ENCODE measurements at regions not wholly inside any gene's neighbourhood (a gene's known extent, or its start where the extent isn't known, plus 50 kb on each side); places are given as distances from the start of the nearest gene placed in this dataset.
"Not testable (repeated sequence)": the region's sequence is repeated elsewhere in the genome, so short reads cannot be mapped to it uniquely, and the experiment has no call there.

DNA sequence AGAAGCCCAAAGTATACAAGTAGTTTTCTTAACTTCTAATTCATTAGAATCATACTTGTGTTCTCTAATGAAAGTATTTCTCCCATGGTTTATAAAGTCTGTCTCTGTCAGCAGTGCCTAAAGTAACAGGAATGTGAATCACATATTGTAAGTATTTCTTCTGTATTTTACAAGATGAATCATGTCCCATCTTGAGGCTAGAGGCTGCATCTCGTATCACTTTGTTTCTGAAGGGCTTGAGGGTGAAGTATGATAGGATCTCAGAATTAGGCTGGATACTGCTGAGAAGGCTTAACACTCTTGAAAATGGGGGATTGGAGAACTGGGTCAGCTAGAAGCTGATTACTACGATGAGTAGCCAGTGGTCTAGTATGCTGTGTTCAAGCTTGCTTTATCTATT is 242.2 kb upstream of the ACTBL2 start:
- DNase-seq, result no peak

DNA sequence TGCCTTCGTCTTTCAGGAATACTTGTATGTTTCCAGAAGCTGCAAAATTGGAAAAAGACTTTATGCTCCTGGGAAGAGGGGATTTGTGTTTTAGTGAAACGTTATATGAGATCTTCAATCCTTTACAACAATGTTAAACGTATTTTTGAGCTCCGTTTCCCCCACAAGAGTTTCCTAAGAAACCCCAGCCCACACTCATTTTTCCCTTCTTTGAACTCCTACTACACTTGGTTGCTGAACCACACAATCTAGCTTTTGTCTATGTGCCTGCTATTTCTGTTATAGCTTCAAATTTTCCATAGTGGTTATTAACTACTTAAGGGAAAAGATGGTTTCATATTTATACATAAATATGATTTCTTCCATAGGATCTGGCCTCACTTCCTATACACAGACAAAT is 238.6 kb upstream of the ACTBL2 start:
- DNase-seq, result no peak

DNA sequence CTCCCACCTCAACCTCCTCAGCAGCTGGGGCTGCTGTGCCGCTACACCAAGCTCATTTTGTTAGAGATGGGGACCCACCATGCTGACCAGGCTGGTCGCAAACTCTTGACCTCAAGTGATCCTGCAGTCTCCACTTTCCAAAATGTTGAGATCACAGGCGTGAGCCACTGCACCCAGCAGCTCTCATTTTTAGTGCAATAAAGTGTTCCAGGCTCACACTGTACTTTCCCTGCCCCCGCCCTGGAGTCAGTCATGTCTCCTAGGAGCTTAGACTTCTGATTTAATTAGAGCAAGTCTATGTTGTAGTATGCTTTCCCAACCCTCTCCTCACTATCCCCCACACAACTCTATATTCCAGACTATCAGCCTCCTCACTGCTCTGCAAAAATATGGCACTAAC is 238.0 kb upstream of the ACTBL2 start:
- no peak for DNase-seq

DNA sequence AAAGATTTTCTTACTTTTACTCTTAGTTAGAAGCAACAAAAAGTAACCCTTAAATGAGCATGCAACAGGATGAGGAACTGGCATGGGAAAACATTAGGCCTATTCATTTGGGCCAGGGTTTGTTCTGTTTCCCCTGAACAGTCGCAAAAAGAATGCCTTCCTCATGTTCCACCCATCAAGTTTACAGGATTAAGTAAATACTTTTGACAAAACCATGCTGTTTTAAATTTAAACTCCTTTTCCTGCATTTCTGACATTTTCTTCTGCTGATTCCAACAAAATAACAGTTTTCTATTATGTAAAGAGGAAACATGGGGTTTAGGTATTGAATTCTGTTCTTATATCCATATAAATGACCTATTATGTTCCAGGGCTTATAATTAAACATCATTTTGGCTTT is 236.6 kb upstream of the ACTBL2 start:
- DNase-seq, result no peak

DNA sequence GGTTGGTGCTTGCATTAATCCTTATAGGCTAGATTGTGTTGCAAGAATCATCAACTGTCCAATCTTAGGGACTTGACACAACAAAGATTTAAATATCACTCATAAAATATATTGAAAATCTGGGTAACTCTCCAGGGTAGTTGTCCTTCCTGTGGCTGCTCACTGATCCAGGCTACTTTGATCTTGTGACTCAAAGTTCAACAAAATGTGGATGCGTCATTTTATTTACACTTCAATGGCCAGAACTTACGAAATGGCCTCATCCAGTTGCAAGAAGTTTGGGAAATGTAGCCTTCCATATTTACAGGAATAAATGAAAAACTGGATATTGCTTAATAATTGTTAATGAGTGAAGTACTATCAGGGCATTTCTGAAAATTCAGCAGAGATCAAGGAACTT is 235.5 kb upstream of the ACTBL2 start:
- DNase-seq, result no peak

DNA sequence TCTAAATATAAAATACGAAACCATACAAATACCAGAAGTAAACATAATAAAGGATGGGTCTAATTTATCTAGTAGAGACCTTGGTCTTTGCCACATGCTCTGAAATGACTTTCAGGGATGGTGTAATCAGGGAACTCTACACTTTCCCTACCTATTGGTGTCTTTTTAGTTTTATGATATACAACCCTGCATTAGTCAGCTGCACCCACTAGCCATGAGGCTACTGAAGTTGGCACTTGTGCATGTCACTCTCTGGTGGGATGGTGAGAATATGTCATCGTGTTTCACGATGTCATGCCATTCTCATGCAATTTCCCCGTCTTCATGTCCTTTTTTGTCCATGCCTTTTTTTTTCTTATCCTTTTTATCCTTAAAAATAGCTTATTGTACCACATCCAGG is 234.9 kb upstream of the ACTBL2 start:
- no peak for DNase-seq

DNA sequence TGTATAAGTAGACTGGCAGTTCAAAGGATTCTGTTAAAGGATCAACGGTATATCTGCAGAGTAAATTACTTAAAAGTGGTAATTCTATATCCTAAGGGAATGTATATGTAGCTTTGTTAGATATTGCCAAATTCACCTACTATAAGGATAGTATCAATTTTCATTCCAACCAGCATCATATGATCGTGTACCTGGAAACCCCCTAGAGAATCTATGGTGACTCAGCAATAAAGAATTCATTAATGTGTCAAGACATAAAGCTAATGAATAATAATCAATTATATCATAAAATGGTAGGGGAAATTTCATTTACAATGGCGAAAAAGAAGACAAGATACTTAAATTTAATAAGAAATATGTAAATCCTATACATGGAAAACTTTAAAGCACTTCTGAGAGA is 234.1 kb upstream of the ACTBL2 start:
- no peak for DNase-seq

DNA sequence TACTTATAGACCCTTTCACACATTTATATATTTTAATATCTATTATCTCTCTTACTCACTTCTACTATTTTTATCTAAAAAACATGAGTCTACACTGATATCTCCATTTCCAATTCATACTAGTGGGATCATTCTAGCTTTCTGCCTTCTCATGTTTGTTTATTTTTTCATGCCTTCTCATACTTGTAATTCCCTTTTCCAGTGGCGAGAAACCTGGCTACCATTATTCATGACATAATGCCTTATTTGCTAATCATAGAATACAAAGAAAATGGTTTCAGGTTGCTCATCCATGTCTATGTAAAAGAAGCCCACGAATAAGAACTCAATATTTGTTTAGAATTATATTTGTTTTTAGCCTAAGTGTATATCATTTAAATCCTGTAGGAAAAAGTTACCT is 232.7 kb upstream of the ACTBL2 start:
- no peak for DNase-seq

DNA sequence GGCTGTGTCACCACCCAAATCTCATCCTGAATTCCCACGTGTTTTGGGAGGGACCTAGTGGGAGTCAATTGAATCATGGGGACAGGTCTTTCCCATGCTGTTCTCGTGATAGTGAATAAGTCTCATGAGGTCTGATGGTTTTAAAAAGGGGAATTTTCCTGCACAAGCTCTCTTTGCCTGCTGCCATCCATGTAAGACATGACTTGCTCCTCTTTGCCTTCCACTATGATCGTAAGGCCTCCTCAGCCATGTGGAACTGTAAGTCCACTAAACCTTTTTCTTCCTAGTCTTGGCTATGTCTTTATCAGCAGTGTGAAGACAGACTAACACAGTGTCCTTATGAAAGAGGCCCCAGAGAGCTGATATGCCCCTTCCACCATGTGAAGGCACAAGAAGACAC is 230.9 kb upstream of the ACTBL2 start:
- not testable (repeated sequence) for DNase-seq

DNA sequence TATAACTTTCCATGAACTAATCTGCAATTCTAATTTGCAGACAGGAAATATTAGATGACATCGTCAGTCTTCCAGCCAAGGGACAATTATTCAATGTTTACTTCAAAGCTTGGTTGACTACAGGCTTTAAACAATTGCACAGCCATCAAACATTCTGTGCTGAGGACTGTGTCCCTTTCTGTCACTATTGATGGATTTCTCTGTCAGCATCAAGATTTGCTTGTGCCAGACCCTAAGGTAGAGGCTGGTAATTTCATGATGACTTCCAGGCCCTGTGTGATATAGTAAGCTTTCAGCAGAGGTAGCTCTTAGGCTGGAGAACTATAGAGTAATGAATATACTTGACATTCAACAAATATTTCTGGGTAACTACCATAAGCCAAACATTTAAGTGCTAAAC is 229.3 kb upstream of the ACTBL2 start:
- DNase-seq, result no peak

DNA sequence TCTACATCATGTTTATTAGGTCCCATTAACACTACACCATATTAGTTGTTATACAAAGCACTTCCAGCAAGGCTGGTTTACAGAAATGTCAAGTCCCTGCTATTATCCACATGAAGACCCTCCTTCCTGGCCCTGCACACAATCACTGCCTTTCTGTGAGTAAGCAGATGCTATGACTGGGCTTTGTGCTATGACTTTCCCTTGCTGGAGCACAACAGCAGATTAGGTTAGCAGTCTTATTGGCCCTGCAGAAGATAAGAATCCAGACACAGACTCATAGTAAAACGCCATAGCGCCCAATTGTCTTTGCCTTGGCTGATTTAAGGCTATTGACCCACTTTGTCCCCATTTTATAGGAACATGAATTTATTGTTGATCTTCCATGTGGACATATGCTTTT is 228.9 kb upstream of the ACTBL2 start:
- DNase-seq, result no peak

DNA sequence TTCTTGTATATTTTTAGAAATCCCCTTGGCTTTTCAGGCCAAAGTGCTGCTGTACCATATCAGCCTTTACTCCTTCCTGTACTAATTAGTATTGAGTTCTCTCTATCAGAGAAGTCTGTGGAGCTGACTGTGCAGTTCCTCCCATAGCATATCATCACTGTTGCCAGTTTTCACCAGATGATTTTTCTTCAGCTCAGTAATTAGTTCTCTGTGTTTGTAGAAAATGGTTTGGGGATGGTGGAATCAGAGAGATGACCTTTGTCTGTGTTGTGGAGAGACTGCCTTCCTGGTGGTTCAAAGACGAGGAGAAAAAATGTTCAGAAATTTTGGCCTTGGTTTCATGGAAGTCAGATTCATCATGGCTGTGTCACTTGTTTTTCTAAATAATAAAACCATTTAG is 227.5 kb upstream of the ACTBL2 start:
- no peak for DNase-seq

DNA sequence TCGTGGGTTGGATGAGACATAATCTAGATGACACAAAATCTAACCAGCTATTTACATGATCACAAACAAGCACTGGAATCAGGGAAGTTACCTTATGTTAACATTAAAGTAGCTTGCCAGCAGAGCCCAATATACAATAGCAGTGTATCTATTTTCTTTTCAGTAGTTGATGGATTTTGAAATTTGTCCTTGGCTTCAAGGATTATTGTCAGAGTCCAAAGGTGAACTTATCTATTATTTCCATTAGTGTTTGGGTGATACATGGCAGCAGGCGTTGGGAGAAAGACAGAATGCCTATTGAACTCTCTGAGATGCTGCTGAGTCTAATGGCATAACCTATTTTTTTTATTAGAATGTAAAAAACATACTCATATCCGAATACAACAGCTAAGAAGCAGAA is 223.2 kb upstream of the ACTBL2 start:
- DNase-seq, result no peak

DNA sequence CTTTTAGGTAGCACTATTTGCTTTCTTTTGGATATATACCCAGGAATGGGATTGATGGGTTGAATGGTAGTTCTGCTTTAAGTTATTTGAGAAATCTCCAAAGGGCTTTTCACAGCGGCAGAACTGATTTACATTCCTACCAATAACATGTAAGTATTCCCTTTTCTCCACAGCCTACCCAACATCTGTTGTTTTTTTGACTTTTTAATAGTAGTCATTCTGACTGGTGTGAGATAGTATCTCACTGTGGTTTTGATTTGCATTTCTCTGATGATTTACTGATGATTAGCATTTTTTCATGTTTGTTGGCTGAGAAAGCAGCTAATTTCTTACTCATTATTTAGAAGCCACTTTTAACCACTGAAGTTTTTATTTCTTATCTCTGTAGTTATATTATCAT is 221.1 kb upstream of the ACTBL2 start:
- no peak for DNase-seq

DNA sequence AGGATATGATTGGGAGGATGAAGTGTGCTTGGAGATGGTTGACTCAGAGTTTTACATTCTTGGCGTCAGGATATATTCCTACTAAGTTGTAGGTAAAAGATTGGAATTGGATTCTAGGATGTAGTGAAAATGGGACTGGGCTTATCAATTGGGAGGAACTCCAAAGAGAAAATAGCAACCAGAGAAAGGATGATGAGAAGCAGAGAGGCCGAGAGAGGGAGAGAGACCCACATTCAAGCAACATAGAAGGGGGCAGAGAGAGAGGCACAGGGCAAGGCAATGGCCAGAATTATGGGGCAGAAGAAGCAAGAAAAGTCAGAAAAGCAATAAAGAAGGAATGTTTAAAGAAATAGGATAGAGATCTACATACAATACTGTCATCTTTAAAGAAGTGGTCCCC is 217.9 kb upstream of the ACTBL2 start:
- DNase-seq, result no peak

DNA sequence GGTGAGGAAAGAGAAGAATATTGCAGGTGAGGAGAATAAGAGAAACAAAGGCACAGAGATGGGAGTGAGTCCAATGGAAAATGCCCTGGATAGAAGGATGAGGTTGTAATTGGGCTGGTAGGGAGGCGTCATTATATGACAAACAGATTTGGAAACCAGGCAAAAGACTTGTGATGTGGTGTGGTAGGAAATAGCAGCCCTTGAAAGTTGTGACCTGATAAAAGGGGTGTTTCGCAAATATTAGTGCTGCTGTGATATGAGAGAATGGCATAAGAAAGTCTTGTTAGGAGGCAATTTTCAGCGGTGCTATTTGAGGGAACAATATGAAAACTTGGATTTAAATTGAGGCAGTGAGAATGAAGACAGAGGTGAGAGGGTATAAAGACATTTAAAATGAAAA is 217.5 kb upstream of the ACTBL2 start:
- no peak for DNase-seq

DNA sequence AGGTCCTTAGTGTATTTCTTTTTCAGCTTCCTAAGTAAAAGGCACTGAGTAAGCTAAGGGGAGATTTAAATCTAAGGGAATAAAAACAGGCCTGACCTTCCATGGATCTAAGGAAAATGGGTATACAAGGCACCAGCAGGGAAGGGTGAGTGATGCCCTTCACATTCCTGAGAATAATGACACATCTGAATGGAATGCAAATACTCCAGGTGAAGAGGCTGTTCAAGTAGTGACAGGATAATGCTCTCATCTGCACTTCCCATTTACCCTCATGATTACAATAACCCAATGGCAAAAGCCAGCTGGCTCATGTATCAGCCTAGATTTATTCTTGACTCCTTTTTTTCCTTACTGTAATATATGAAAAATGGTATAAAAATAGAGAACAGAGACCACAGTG is 216.2 kb upstream of the ACTBL2 start:
- DNase-seq, result no peak

DNA sequence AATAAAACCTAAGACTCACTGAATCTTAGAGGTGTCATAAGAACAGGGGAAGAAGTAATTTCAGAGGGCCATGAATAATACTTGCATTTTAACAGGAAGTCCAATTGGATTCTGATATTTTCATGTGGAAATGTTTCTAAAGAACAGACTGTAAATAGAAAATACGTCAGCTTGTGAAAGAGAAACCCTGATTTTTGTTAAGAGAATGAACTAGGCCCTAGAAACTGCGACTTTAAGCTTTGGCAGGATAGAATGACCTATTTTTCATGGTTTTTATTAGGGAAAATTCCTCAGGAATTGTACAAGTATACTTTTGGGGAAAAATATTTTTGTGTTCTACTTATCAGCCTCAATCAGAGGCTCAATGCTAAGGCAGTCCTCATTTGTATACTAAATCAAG is 215.5 kb upstream of the ACTBL2 start:
- DNase-seq, result no peak

DNA sequence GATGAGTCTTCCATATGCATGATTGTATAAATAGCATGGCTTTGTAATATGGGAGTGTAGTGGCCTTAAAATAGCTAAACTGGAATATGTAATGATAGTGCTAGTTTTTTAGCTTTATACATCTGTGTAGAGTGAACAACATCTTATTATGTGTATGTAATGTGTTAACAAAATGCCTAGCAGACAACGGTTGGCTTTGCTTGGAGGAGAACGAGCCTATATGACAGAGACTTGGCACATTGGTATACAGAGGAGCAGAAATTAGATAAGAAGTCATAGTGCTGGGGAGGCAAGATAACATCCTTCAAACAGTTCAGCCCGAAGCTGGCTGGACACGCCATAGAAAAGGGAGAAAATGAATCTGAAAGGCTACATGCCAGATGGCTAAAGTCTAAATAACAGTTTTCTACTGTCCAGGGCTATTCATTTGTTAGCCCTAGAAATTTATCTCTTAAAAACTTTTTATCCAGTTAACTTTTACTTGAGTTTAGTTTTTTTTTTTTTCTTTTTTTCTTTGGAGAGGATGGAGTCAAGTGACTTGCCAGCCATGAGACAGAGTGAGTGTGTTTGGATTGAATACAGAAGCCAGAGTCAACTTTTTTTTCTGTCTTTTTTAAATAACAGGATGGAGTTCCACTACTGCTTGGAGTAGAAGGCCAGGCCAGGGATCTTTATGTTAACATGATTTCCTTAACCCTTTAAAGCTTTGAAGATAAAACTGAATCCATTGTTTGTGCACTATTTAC is 214.4 kb upstream of the ACTBL2 start:
- no peak for DNase-seq

DNA sequence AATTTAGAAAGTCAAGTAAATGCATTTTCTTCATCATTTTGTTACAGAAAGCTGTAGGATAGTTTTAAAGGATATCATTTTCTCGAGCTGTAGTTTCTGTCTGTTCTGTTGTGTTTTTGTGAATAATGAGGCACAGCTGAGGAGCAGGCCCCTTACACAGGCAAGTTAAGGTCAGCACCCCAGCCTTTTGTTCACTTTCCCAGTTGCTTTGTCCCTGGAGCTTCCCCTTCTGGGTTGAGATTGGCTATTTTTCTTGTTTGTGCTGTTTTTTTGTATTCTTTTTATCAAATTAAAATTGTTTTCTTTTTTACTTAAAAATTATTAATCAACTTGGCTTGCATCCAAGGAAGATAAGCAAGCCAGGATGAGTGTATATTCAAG is 213.8 kb upstream of the ACTBL2 start:
- DNase-seq, result no peak

DNA sequence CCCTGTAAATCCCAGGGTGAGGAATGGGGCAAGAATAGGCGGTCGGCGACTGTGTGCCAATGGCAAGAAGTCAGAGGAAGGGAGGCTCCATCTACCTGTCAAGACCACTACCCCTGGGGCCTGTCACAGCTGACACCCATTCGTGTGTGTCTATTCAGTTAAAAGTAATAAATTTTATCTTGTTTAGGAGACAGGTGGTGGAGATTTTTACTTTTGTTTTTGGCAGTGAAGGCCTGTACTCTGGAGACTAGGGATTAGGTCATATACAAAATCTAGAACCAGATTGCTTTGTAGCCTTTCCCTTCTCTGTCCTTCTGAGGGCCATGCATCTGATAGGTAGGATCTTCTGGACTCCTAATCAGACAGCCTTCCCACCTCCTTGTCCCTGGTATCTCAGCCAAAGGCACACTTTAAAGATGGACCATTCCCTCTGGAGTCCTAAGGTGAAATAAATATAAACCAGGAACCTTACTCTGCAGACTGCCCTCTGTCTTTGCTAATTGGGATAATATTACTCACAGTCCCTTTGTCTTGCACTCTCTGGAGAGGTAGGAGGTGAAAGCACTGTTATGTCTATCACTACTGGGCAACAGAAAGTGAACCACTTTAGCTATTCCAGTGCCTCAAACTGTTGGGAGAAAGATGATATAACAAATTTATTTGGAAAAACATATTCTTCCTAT is 213.2 kb upstream of the ACTBL2 start:
- DNase-seq, result no peak

DNA sequence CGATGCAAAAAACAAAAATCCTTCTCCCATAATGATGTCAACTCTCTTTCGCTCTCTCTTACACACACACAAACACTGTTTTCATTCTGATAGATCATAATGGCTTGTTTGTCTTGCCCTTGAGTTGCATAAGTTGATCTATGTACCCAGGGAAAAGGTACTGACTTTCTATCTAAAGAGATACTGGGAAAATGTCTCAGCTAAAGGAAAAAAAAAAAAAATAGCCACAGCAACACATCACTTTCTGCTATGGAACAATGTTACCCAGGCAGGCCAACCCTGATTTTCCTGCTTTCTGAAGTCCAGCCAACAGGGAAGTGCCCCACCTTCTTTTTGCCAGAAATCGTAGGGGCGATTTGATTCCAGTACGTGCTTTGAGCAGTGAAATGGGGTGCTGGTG is 212.6 kb upstream of the ACTBL2 start:
- DNase-seq, result no peak

DNA sequence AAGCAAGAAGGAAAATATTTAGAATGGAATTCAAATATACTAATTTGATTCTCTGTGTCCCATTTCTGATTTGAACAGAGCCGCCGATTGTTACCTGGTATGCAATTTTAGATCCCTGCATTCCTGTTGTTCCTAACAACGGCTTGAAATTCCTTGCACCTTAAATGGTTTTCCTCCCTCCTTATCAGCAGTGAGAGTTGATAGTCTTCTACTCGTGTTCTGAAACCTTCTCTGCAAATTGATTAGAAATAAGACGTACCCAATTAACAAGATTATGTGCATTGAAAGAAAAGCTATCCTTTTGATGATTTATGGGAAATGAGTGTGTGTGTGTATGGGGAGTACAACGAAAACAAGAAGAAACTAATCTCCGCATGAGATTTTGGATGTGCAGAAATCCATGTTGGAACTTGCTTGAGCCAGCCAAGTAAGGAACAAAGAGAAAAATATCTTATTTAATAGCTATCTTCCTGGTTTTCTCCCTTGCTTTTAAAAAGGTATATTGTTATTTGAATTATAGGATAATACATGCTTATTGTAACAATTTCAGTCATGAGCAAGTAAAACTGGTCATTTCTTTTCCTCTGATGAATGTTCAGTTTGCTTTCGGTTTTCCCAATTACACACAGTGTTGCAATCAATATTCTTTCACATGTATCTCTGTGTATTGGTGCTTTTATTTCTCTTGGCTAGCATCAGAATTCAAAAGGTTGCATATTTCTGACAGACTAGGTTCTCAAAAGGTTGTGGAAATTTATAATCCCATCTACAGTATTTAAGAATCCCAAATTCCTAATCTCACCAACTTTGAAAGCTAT is 211.1 kb upstream of the ACTBL2 start:
- no peak for DNase-seq

Measured in activated T-cell treated with anti-CD3 and anti-CD28 coated beads for 4 hours (primary cell).